GM18505 (cell line): ENCODE measurements at regions not wholly inside any gene's neighbourhood (a gene's known extent, or its start where the extent isn't known, plus 50 kb on each side); places are given as distances from the start of the nearest gene placed in this dataset.

Source experiments
- ATAC-seq: cut with Tn5 transposase; IDR thresholded peaks from one replicate; pipeline ENCODE4 v1.9.1; 2021; ENCODE audit not compliant: unreplicated experiment
- POLR2A ChIP-seq: IDR thresholded peaks from 4 replicates; pipeline ENCODE4 v1.6.1; 2011; ENCODE audit warnings: borderline replicate concordance; ENCODE audit not compliant: insufficient read depth, insufficient read length; ENCODE audit errors: extremely low read depth

DNA sequence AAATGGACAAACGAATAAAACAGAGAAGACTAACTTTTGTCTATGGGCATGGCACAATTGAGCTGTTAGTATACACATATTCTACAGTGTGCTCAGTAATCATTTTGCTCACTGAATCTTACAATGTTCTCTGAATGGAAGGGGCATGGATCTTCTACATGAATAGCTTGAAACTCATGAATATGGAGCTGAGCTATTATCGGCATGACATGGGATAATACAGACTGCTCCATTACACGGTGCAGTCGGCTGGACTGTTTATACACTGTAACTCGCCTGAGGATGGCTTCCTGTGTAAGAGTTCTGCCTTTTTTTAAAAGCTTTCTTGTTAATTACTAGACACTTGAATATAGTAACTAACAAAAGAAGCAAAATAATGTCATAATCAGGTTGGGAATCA lies 368.5 kb upstream of the MAD2L1 start:
- ATAC-seq, result no peak

DNA sequence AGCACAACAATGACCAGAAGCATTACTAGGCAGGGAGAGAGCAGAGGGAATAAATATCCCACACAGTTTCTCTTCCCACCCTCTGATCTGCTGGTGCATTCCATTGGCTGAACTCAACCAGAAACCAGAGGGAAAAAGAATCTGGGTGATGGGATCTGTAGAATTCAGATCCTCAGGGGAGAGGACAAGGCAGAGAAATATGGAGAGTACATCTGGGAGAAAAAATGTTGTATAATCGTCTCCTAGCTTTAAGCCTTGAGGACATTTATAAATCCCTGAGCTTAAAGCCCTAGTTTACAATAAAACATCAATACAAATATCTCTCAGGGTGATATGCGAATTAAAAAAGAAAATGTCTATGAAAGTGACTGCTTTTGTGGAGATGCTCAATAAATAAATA lies 368.1 kb upstream of the MAD2L1 start:
- ATAC-seq, result no peak
- TF ChIP-seq POLR2A, result no peak

More for the DNA sequence above, 368.5 kb upstream of the MAD2L1 start:
- no peak for TF ChIP-seq POLR2A

DNA sequence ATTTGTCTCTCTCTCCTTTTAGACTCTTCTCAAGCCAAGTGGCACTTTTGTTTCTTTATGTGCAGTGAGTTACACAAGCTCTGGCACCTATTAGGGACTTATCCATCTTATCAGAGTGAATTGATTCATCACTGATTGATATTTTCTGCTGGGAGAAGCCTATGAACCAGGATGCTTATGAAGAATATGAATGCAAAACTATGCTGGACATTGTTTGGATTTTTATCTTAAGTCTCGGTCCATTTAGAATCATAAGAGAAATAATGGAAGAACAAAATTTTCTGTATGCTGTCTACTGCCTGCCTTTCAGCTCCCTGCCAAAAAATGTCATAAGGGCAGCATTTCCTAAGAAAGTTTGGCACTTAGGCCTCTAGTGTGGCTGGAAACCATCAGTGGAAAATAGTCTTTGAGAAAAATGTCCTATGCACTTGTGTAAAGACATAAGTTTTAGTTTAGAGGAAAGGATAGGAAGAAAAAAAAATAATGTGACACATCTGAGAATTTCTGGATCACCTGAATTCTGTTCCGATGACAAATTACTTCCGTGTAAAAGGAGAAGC lies 365.7 kb upstream of the MAD2L1 start:
- TF ChIP-seq POLR2A, result no peak
- no peak for ATAC-seq

DNA sequence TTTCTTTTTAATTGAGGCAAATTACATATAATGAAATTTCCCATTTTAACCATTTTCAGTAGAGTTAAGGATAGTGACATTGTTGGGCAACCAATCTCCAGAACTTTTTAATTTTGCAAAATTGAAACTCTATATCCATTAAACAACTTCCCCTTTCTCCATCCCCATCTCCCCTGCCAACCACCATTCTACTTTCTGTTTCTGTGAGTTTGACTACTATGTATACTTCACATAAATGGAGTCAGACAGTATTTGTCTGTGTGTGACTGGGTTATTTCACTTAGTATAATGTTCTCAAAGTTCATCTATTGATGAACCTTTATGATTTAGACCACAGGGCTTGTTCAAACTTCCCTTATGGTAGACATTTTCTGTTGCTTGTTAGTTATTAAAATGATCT lies 364.5 kb upstream of the MAD2L1 start:
- peak; percentile 59 for ATAC-seq
- no peak for TF ChIP-seq POLR2A

DNA sequence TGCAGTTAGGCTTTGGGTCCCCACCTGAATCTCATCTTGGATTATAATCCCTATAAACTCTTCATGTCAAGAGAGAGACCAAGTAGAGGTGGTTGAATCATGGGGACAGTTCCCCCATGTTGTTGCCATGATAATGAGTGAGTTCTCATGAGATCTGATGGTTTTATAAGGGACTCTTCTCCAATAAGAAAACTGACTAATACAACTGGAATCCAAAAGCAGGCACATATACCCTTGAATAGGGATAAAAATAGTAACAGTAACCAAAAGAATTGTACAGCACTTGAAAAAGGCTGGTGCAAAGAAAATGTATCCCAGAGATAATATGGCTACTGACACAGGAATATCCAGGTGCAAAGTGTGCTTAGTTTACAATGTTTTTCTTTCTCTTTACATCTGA lies 351.5 kb upstream of the MAD2L1 start:
- ATAC-seq, result no peak
- no peak for TF ChIP-seq POLR2A

DNA sequence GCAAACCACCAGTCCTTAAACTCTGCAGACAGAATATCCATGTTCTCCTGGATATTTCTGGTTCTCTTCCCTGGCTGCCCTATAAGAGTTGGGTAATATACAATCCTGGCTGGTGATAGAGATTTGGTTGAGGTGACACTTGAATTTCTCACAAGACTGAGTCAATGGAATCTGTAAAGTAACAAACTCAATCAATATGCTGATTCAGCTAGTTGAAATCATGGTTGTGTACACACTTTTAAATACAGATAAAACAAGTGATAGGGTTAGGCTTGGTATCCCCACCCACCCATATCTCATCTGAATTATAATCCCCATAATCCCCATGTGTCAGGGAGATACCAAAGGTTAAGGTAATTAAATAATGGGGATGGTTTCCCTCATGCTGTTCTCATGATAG lies 349.2 kb upstream of the MAD2L1 start:
- no peak for TF ChIP-seq POLR2A
- no peak for ATAC-seq

DNA sequence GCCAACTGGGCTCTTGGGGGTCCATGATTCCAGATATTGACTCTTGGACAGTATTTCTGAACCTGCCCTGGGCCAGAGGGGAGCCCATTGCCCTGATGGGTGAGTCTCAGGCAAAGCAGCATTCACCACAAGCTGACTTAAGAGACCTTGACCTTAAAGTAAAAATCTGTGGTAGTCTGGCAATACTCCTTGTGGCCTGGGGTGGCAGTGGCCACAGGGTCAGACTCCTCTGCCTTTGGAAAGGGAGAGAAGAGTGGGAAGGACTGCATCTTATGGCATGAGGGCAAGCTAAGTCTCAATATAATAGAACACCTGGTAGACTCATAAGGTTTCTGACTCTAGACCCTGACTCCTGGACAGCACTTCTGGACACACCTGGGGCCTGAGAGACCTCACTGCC lies 340.3 kb upstream of the MAD2L1 start:
- ATAC-seq, result no peak
- no peak for TF ChIP-seq POLR2A

DNA sequence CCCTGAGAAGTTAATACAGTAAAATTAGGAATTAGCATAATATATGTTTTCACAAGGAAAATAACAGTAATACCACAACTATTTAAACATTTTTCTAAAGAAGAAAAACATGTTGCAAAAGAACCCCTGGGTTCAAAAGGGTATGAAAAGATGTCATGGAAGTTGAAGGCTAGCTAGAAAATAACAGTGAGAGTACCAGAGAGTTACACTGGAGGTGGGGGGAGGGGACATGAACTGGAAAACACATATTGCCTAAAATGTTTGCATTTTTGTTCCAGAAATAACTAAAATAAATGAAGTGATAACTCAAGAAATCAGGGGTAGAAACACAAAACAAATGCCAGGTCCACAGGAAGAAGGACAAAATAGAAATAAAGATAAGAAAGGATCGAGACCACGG lies 336.6 kb upstream of the MAD2L1 start:
- ATAC-seq, result no peak
- TF ChIP-seq POLR2A, result no peak

DNA sequence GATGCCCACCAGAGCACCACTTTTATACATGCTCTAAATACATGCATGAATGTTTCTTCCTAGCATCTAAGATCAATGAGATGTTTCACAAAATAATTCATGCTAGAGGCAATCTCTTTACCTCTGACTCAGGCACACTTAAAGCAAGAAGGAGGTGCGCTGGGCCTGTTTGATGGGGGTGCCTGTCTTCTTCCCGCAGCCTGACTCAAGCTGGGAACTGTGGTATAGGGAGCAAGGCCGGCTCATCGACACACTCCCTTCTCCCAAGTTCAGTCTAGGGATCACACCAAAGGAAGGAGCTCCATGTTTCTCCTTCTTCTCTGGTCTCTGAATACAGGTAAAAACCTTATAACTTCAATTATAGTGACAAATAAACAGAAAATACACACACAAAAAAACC lies 333.8 kb upstream of the MAD2L1 start:
- no peak for ATAC-seq
- TF ChIP-seq POLR2A, result no peak

DNA sequence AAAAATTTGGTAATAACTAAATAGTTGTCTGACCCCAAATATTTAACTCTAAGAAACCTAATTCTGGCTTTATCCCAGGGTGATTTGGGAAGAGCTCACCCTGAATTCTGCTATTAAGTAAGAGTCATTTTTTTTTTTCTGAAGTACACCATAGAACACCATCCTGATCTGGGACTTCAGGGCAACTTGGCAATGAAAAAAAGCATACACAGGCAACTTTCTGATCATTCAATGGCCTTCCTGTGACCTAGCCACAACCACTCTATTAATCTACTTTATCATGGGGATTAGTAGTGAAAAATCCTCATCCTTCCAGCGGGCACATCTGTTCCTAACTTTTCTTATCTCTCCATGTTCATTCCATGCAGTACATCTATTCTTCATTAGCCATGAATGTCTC lies 333.2 kb upstream of the MAD2L1 start:
- TF ChIP-seq POLR2A, result no peak
- no peak for ATAC-seq

DNA sequence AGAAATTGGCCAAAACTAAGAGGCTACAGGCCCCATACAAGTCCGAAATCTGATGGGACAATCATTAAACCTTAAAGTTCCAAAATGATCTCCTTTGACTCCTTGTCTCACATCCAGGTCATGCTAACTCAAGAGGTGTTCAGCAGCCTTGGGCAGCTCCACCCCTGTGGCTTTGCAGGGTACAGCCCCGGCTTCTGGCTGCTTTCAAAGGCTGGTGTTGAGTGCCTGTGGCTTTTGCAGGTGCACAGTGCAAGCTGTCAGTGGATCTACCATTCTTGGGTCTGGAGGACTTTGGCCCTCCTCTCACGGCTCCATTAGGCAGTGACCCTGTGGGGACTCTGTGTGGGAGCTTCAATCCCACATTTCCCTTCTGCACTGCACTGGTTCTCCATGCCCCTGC lies 329.1 kb upstream of the MAD2L1 start:
- TF ChIP-seq POLR2A, result no peak
- ATAC-seq, result no peak

DNA sequence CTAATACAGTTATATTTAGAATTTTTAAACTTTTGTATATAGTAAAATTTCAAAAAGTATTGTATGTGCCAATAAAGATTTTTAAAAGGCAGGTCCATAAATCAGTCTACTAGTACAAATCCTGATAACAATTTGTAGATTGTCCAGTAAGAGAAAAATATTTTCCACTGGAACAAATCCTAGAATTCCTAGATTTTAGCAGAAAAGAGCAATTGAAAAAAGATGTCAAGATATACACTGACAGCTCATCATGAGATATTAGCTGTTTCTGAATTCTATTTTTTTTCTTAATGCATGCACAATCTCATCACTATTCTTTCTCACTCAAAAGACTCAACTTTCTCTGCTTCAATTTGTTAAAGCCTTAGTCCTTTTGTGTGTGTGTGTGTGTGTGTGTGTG lies 289.2 kb upstream of the MAD2L1 start:
- ATAC-seq, result no peak
- TF ChIP-seq POLR2A, result no peak

DNA sequence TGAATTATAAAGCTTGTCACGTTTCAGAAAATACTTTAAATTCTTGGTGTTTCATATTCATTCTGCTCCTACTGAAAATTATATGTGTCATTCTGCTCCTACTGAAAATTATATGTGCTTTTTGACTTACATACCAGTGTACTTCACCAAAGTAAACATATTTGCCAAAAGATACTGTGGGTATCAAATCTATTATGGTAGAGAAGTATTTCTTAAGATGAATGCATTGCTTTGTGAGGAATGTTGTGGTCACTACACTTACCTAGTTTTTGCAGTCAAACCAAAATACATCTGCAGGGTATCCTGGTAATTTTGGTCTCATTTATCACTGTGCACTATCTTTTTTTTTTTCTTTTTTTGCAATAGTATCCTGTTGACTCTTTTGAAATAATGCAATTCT lies 287.7 kb upstream of the MAD2L1 start:
- no peak for ATAC-seq
- TF ChIP-seq POLR2A, result no peak

DNA sequence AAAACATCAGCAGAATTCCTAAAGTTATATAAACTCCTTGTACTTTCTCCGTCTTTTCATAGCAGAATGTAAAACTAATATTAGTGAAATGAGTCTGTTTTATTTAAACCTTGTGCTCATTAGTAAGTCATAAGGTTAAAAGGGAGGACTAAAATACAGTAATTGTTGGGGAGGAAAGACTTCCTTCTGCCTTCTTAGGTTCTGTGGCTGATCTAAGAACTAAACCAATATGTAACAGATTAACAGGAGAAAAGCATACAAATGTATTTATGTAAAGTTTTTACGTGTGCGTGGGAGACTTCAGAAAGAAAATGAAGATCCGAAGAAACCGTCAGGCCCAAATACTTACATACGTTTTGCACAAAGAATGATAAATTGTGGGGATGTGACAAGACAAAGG lies 286.6 kb upstream of the MAD2L1 start:
- no peak for ATAC-seq
- no peak for TF ChIP-seq POLR2A

DNA sequence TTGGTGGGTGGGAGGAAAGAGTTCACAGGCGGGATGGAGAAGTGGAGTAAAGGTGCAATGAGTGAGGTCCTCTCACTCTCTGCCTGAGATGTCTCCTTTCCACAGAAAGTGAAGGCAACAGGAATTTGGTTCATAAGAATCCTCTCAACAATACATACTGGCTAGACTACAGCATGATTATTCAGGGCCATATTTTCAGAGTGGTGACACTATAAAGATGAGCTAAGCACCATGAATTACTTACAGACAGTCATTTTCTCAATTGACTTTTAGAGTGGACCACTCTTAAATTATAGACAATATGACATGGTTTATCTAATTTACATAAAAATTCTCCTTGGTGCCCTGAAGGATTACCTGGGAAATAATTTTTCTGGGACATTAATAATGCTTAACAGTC lies 286.1 kb upstream of the MAD2L1 start:
- no peak for TF ChIP-seq POLR2A

More for the DNA sequence above, 286.1 kb upstream of the MAD2L1 start:
- ATAC-seq, result no peak
